Transverse colon (tissue), 4 donors: ENCODE measurements at regions not wholly inside any gene's neighbourhood (a gene's known extent, or its start where the extent isn't known, plus 50 kb on each side); places are given as distances from the start of the nearest gene placed in this dataset.

ENCODE experiments used
- CTCF ChIP-seq, 5 experiments: fragments of 200-600 bp in 3 of 5; fragments of 450-650 bp in 2 of 5; sonication (generic) in 3 of 5; IDR thresholded peaks; 1 replicate in 2 of 5; 2 replicates in 3 of 5; pipeline ENCODE4 v1.5.1; 2016 to 2017; ENCODE audit warnings: antibody characterized with exemption in 5 of 5, inconsistent platforms in 3 of 5, mild to moderate bottlenecking in 2 of 5, moderate library complexity in 1 of 5
- EP300 ChIP-seq: sonication (generic); formaldehyde crosslinking; IDR thresholded peaks from one replicate; pipeline ENCODE4 v1.6.1; 2017; ENCODE audit warnings: antibody characterized with exemption, low read depth
- POLR2A ChIP-seq: fragments of 450-650 bp; IDR thresholded peaks from one replicate; pipeline ENCODE4 v1.6.1; 2016; ENCODE audit warnings: antibody characterized with exemption, mild to moderate bottlenecking, moderate library complexity
- POLR2AphosphoS5 ChIP-seq, 3 donors: sonication (generic); formaldehyde crosslinking; IDR thresholded peaks; one replicate each; pipeline ENCODE4 v1.6.1; 2016; ENCODE audit warnings: antibody characterized with exemption in 3 of 3

- TF ChIP-seq CTCF (IDR thresholded peaks at IDR 0.05) (no peak), POLR2AphosphoS5 (IDR thresholded peaks at IDR 0.05) (no peak), POLR2A (no peak), EP300 (no peak)
These were observed 124.8 kb upstream of the CTNNA2 start for GRCh38 chr2:79388024-79388423.
